GM18499 (cell line): ENCODE measurements at regions not wholly inside any gene's neighbourhood (a gene's known extent, or its start where the extent isn't known, plus 50 kb on each side); places are given as distances from the start of the nearest gene placed in this dataset.
"Not testable (repeated sequence)": the region's sequence is repeated elsewhere in the genome, so short reads cannot be mapped to it uniquely, and the experiment has no call there.

ENCODE experiments used
- ATAC-seq: cut with Tn5 transposase; IDR thresholded peaks from one replicate; pipeline ENCODE4 v1.9.1; 2021; ENCODE audit warnings: moderate number of reproducible peaks; ENCODE audit not compliant: insufficient read depth, unreplicated experiment

- no peak for ATAC-seq
These were observed 1100.9 kb downstream of the RPA4 start for GRCh38 chrX:97984641-97985040.

- ATAC-seq, result no peak
These were observed 1101.4 kb downstream of the RPA4 start for GRCh38 chrX:97985096-97985495.

GRCh38 chrX:97987979-97988378 lies 1104.3 kb downstream of the RPA4 start:
- no peak for ATAC-seq

- ATAC-seq, result no peak
These were observed 1112.1 kb downstream of the RPA4 start for GRCh38 chrX:97995834-97996233.

GRCh38 chrX:98028691-98029090 lies 1145.0 kb downstream of the RPA4 start:
- ATAC-seq, result no peak

GRCh38 chrX:98029861-98030260 lies 1146.2 kb downstream of the RPA4 start:
- ATAC-seq, result no peak

- ATAC-seq, result no peak
These were observed 1173.5 kb downstream of the RPA4 start for GRCh38 chrX:98057176-98057575.

GRCh38 chrX:98065151-98065550 lies 1181.4 kb downstream of the RPA4 start:
- no peak for ATAC-seq

- no peak for ATAC-seq
These were observed 1183.9 kb downstream of the RPA4 start for GRCh38 chrX:98067611-98068010.

GRCh38 chrX:98068024-98068580 lies 1184.4 kb downstream of the RPA4 start:
- ATAC-seq, result no peak

GRCh38 chrX:98071331-98071730 lies 1187.6 kb downstream of the RPA4 start:
- no peak for ATAC-seq

GRCh38 chrX:98077440-98077839 lies 1193.7 kb downstream of the RPA4 start:
- ATAC-seq, result no peak

GRCh38 chrX:98111684-98112083 lies 1228.0 kb downstream of the RPA4 start:
- no peak for ATAC-seq

- no peak for ATAC-seq
These were observed 1230.3 kb downstream of the RPA4 start for GRCh38 chrX:98114021-98114420.

- no peak for ATAC-seq
These were observed 1257.8 kb downstream of the RPA4 start for GRCh38 chrX:98141466-98141865.

- ATAC-seq, result no peak
These were observed 1307.3 kb downstream of the RPA4 start for GRCh38 chrX:98191003-98191402.

- no peak for ATAC-seq
These were observed 1310.3 kb downstream of the RPA4 start for GRCh38 chrX:98194036-98194435.

GRCh38 chrX:98203800-98204199 lies 1320.1 kb downstream of the RPA4 start:
- no peak for ATAC-seq

GRCh38 chrX:98207947-98208346 lies 1324.2 kb downstream of the RPA4 start:
- ATAC-seq, result no peak

GRCh38 chrX:98231003-98231402 lies 1347.3 kb downstream of the RPA4 start:
- no peak for ATAC-seq

- not testable (repeated sequence) for ATAC-seq
These were observed 1356.4 kb downstream of the RPA4 start for GRCh38 chrX:98240061-98240460.

GRCh38 chrX:98263135-98263534 lies 1379.4 kb downstream of the RPA4 start:
- no peak for ATAC-seq

- no peak for ATAC-seq
These were observed 1406.0 kb downstream of the RPA4 start for GRCh38 chrX:98289726-98290125.
